ENCODE measurements at regions not wholly inside any gene's neighbourhood (a gene's known extent, or its start where the extent isn't known, plus 50 kb on each side); places are given as distances from the start of the nearest gene placed in this dataset.

- no peak for TF ChIP-seq ETV1 (tag; conservative IDR thresholded peaks at IDR 0.05; ENCODE audit: low read depth)
- no peak for TF ChIP-seq ATF7 (IDR thresholded peaks at IDR 0.05)
- TF ChIP-seq, protein P1, sequence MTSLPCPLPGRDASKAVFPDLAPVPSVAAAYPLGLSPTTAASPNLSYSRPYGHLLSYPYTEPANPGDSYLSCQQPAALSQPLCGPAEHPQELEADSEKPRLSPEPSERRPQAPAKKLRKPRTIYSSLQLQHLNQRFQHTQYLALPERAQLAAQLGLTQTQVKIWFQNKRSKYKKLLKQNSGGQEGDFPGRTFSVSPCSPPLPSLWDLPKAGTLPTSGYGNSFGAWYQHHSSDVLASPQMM (CRISPR knock-in tag; IDR thresholded peaks at IDR 0.05) = no peak
Observed at GRCh38 chrX:125382889-125383288, 63.2 kb downstream of the TEX13C start (continued).

- Histone ChIP-seq H3K27me3 (ENCODE audit: control insufficient read depth in 2 of 2, insufficient read depth in 2 of 2, low read length in 2 of 2) (no peaks in the 10 kb centered on the region), H3K9ac (ENCODE audit: insufficient read depth in 1 of 2, low read depth in 2 of 2, low read length in 2 of 2) (no peak overlapping the region), H3K9me3 (replicated peaks; ENCODE audit: control insufficient read depth, insufficient read depth, low read depth, low read length) (no peaks in the 10 kb centered on the region), H4K20me1 (replicated peaks; ENCODE audit: control insufficient read depth, insufficient read depth, low read length) (no peaks in the 10 kb centered on the region), H3K36me3 (ENCODE audit: control insufficient read depth, insufficient read depth, low read length) (no peaks in the 10 kb centered on the region), H3K4me3 (no peak overlapping the region), H3K79me2 (ENCODE audit: control insufficient read depth, insufficient read depth, low read length) (no peaks in the 10 kb centered on the region), H2AFZ (ENCODE audit: low read depth, low read length) (peak overlapping the region; percentile 59; the same call in 1 of the 2 replicates), H3K9me1 (ENCODE audit: control insufficient read depth, insufficient read depth, low read length) (no peaks in the 10 kb centered on the region), H3K4me1 (replicated peaks in 1 of 2; ENCODE audit: control insufficient read depth in 2 of 2, insufficient read depth in 2 of 2, low read length in 2 of 2) (no peaks in the 10 kb centered on the region; a peak in 1 of 5 replicates), H3K27ac (ENCODE audit: extremely low read depth, low read depth, low read length) (no peak overlapping the region), H3K4me2 (ENCODE audit: insufficient read depth, low read length) (no peak overlapping the region)
- ChIA-PET CTCF (ENCODE audit: low intra/inter-chr PET ratio) (no interaction called here), POLR2A (no interaction called here)
- TF ChIP-seq, protein P2, sequence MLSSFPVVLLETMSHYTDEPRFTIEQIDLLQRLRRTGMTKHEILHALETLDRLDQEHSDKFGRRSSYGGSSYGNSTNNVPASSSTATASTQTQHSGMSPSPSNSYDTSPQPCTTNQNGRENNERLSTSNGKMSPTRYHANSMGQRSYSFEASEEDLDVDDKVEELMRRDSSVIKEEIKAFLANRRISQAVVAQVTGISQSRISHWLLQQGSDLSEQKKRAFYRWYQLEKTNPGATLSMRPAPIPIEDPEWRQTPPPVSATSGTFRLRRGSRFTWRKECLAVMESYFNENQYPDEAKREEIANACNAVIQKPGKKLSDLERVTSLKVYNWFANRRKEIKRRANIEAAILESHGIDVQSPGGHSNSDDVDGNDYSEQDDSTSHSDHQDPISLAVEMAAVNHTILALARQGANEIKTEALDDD (IDR thresholded peaks at IDR 0.05) = no peak
- TF ChIP-seq FUS (optimal IDR thresholded peaks at IDR 0.05; ENCODE audit: low read depth, low read length) (no peak), MCM2 (IDR thresholded peaks at IDR 0.05; ENCODE audit: low read depth) (no peak), MEF2D (tag; conservative IDR thresholded peaks at IDR 0.05; ENCODE audit: low read depth) (no peak), TRIM28 (IDR thresholded peaks at IDR 0.05) (no peak), L3MBTL2 (IDR thresholded peaks at IDR 0.05) (no peak), ZNF699 (CRISPR knock-in tag; IDR thresholded peaks at IDR 0.05; ENCODE audit: insufficient replicate concordance) (no peak), ZNF165 (CRISPR knock-in tag; IDR thresholded peaks at IDR 0.05; ENCODE audit: borderline replicate concordance) (no peak), ZNF431 (CRISPR knock-in tag; IDR thresholded peaks at IDR 0.05) (no peak)
- ATAC-seq = no peak
- 31% methylated on average over 1 of the region's 1 CpG for WGBS (ENCODE audit: insufficient coverage, low coverage, missing lambda C conversion rate)
- no TSS peak for BruUV-seq (replicated peaks)
- DNase-seq (ENCODE audit: extremely low read depth in 1 of 4, low spot score in 3 of 4) = no peak
- intact Hi-C loops (cut with micrococcal nuclease) (no loop called here), in situ Hi-C loops (cut with MboI) (no loop called here)
- no peak for FAIRE-seq
Observed at GRCh38 chrX:125384867-125385266, 65.2 kb downstream of the TEX13C start.
